Neuron (in vitro differentiated cells): ENCODE measurements at regions not wholly inside any gene's neighbourhood (a gene's known extent, or its start where the extent isn't known, plus 50 kb on each side); places are given as distances from the start of the nearest gene placed in this dataset.

ENCODE experiments used
- H2AFZ ChIP-seq: one replicate; pipeline ENCODE4 v1.6.1; 2013; ENCODE audit warnings: low read depth, mild to moderate bottlenecking, inconsistent platforms, low read length, moderate library complexity
- H3K27me3 ChIP-seq: one replicate; pipeline ENCODE4 v1.6.1; 2013; ENCODE audit warnings: low read length; ENCODE audit not compliant: insufficient read depth
- H3K36me3 ChIP-seq: one replicate; pipeline ENCODE4 v1.6.1; 2013; ENCODE audit warnings: low read length; ENCODE audit not compliant: insufficient read depth
- H3K4me1 ChIP-seq: one replicate; pipeline ENCODE4 v1.6.1; 2013; ENCODE audit warnings: low read length; ENCODE audit not compliant: insufficient read depth
- H3K4me3 ChIP-seq: 2 replicates; pipeline ENCODE4 v1.5.1; 2013; ENCODE audit warnings: mild to moderate bottlenecking, low read length, moderate library complexity
- H3K9me3 ChIP-seq: one replicate; pipeline ENCODE4 v1.6.1; 2013; ENCODE audit warnings: low read length

GRCh38 chr5:56430422-56430821, 197.3 kb upstream of the ANKRD55 start:
- Histone ChIP-seq H3K4me3 (no peak overlapping the region), H3K4me1 (no peaks in the 10 kb centered on the region), H3K9me3 (no peaks in the 10 kb centered on the region), H3K27me3 (no peaks in the 10 kb centered on the region), H3K36me3 (no peaks in the 10 kb centered on the region), H2AFZ (no peak overlapping the region)

GRCh38 chr5:56429110-56429561, 196.0 kb upstream of the ANKRD55 start:
- H3K9me3 ChIP-seq, result no peaks in the 10 kb centered on the region
- no peaks in the 10 kb centered on the region for H3K4me1 ChIP-seq
- H2AFZ ChIP-seq, result no peak overlapping the region
- no peaks in the 10 kb centered on the region for H3K27me3 ChIP-seq
- no peak overlapping the region for H3K4me3 ChIP-seq
- H3K36me3 ChIP-seq, result no peaks in the 10 kb centered on the region

- Histone ChIP-seq H3K9me3 (no peaks in the 10 kb centered on the region), H3K4me3 (no peak overlapping the region), H3K4me1 (no peaks in the 10 kb centered on the region), H3K36me3 (no peaks in the 10 kb centered on the region), H2AFZ (no peak overlapping the region), H3K27me3 (no peaks in the 10 kb centered on the region)
These were observed 193.6 kb upstream of the ANKRD55 start for GRCh38 chr5:56426693-56427092.

GRCh38 chr5:56422076-56422762, 189.1 kb upstream of the ANKRD55 start:
- Histone ChIP-seq H3K4me1 (no peaks in the 10 kb centered on the region), H3K27me3 (no peaks in the 10 kb centered on the region), H3K36me3 (no peaks in the 10 kb centered on the region), H2AFZ (no peak overlapping the region), H3K4me3 (no peak overlapping the region), H3K9me3 (no peaks in the 10 kb centered on the region)

GRCh38 chr5:56421246-56422075, 188.3 kb upstream of the ANKRD55 start:
- no peaks in the 10 kb centered on the region for H3K4me1 ChIP-seq
- no peaks in the 10 kb centered on the region for H3K9me3 ChIP-seq
- H3K27me3 ChIP-seq, result no peaks in the 10 kb centered on the region
- no peaks in the 10 kb centered on the region for H3K36me3 ChIP-seq
- no peak overlapping the region for H2AFZ ChIP-seq
- H3K4me3 ChIP-seq, result no peak overlapping the region

- no peaks in the 10 kb centered on the region for H3K36me3 ChIP-seq
- no peaks in the 10 kb centered on the region for H3K9me3 ChIP-seq
- no peaks in the 10 kb centered on the region for H3K27me3 ChIP-seq
- no peak overlapping the region for H3K4me3 ChIP-seq
- H3K4me1 ChIP-seq, result no peaks in the 10 kb centered on the region
- no peak overlapping the region for H2AFZ ChIP-seq
These were observed 187.2 kb upstream of the ANKRD55 start for GRCh38 chr5:56420323-56420722.

GRCh38 chr5:56419667-56420066, 186.5 kb upstream of the ANKRD55 start:
- Histone ChIP-seq H3K4me1 (no peaks in the 10 kb centered on the region), H3K9me3 (no peaks in the 10 kb centered on the region), H2AFZ (no peak overlapping the region), H3K36me3 (no peaks in the 10 kb centered on the region), H3K27me3 (no peaks in the 10 kb centered on the region), H3K4me3 (no peak overlapping the region)

- Histone ChIP-seq H3K4me1 (no peaks in the 10 kb centered on the region), H3K4me3 (no peak overlapping the region), H3K27me3 (no peaks in the 10 kb centered on the region), H3K36me3 (no peaks in the 10 kb centered on the region), H3K9me3 (no peaks in the 10 kb centered on the region), H2AFZ (no peak overlapping the region)
These were observed 182.2 kb upstream of the ANKRD55 start for GRCh38 chr5:56415356-56415765.

GRCh38 chr5:56414066-56414465, 180.9 kb upstream of the ANKRD55 start:
- Histone ChIP-seq H3K4me3 (no peak overlapping the region), H3K9me3 (no peaks in the 10 kb centered on the region), H3K4me1 (no peaks in the 10 kb centered on the region), H3K36me3 (no peaks in the 10 kb centered on the region), H3K27me3 (no peaks in the 10 kb centered on the region), H2AFZ (no peak overlapping the region)

GRCh38 chr5:56413546-56413945, 180.4 kb upstream of the ANKRD55 start:
- no peaks in the 10 kb centered on the region for H3K9me3 ChIP-seq
- H3K4me3 ChIP-seq, result no peak overlapping the region
- H3K27me3 ChIP-seq, result no peaks in the 10 kb centered on the region
- no peaks in the 10 kb centered on the region for H3K36me3 ChIP-seq
- H2AFZ ChIP-seq, result no peak overlapping the region
- H3K4me1 ChIP-seq, result no peaks in the 10 kb centered on the region

GRCh38 chr5:56412601-56413379, 179.7 kb upstream of the ANKRD55 start:
- H3K4me3 ChIP-seq, result no peak overlapping the region
- no peaks in the 10 kb centered on the region for H3K4me1 ChIP-seq
- no peaks in the 10 kb centered on the region for H3K36me3 ChIP-seq
- H3K9me3 ChIP-seq, result no peaks in the 10 kb centered on the region
- H2AFZ ChIP-seq, result no peak overlapping the region
- no peaks in the 10 kb centered on the region for H3K27me3 ChIP-seq

GRCh38 chr5:56410696-56411095, 177.6 kb upstream of the ANKRD55 start:
- no peaks in the 10 kb centered on the region for H3K27me3 ChIP-seq
- H3K4me3 ChIP-seq, result no peak overlapping the region
- no peaks in the 10 kb centered on the region for H3K36me3 ChIP-seq
- no peak overlapping the region for H2AFZ ChIP-seq
- H3K9me3 ChIP-seq, result no peaks in the 10 kb centered on the region
- no peaks in the 10 kb centered on the region for H3K4me1 ChIP-seq
